Keratinocyte (primary cell): ENCODE measurements at regions not wholly inside any gene's neighbourhood (a gene's known extent, or its start where the extent isn't known, plus 50 kb on each side); places are given as distances from the start of the nearest gene placed in this dataset.

Source experiments
- DNase-seq: peaks from one replicate; pipeline ENCODE4 v3.0.0-alpha.2; 2011; ENCODE audit warnings: low read depth, missing footprints, low spot score
- FAIRE-seq: peaks from 2 replicates; lab custom pipeline; 2011; peaks lifted over from hg19 to GRCh38; lab: Jason Lieb, UNC
- H2AFZ ChIP-seq: 2 replicates; pipeline ENCODE4 v1.6.0; 2012; ENCODE audit warnings: low read length, control low read depth, inconsistent platforms; ENCODE audit not compliant: control insufficient read depth
- H3K27ac ChIP-seq: 2 replicates; pipeline ENCODE4 v1.5.1; 2011; ENCODE audit warnings: low read length; ENCODE audit not compliant: control insufficient read depth, insufficient read depth
- H3K27me3 ChIP-seq: 3 replicates; pipeline ENCODE4 v1.6.0; 2011; ENCODE audit warnings: low read length; ENCODE audit not compliant: control insufficient read depth, insufficient read depth; ENCODE audit errors: extremely low read depth
- H3K36me3 ChIP-seq, 2 experiments: 2 replicates in 1 of 2; 3 replicates in 1 of 2; pipeline ENCODE4 v1.5.1; 2011; ENCODE audit warnings: low read length in 2 of 2, mild to moderate bottlenecking in 1 of 2; ENCODE audit not compliant: control insufficient read depth in 2 of 2, insufficient read depth in 2 of 2; ENCODE audit errors: extremely low read depth in 1 of 2
- H3K4me1 ChIP-seq: 3 replicates; pipeline ENCODE4 v1.5.1; 2011; ENCODE audit warnings: low read length; ENCODE audit not compliant: control insufficient read depth, insufficient read depth; ENCODE audit errors: extremely low read depth
- H3K4me2 ChIP-seq: 3 replicates; pipeline ENCODE4 v1.6.0; 2011; ENCODE audit warnings: low read depth, low read length; ENCODE audit not compliant: control insufficient read depth, insufficient read depth; ENCODE audit errors: extremely low read depth
- H3K4me3 ChIP-seq, 3 experiments: fragments of 200-600 bp in 1 of 3; sonication (generic) in 1 of 3; 2 replicates in 2 of 3; 3 replicates in 1 of 3; pipeline ENCODE4 v1.5.1; 2011 to 2016; ENCODE audit warnings: low read length in 3 of 3, mild to moderate bottlenecking in 3 of 3, control low read depth in 2 of 3, inconsistent platforms in 1 of 3, low read depth in 1 of 3, mixed read lengths in 1 of 3, mixed run types in 1 of 3, moderate library complexity in 1 of 3; ENCODE audit not compliant: control insufficient read depth in 2 of 3, insufficient read depth in 2 of 3; ENCODE audit errors: extremely low read depth in 1 of 3
- H3K79me2 ChIP-seq: 2 replicates; pipeline ENCODE4 v1.6.0; 2012; ENCODE audit warnings: low read length; ENCODE audit not compliant: control insufficient read depth, insufficient read depth
- H3K9ac ChIP-seq: 3 replicates; pipeline ENCODE4 v1.6.0; 2011; ENCODE audit warnings: low read length; ENCODE audit not compliant: control insufficient read depth, insufficient read depth; ENCODE audit errors: extremely low read depth
- H3K9me1 ChIP-seq: 3 replicates; pipeline ENCODE4 v1.6.0; 2011; ENCODE audit warnings: low read length; ENCODE audit not compliant: control insufficient read depth, insufficient read depth; ENCODE audit errors: extremely low read depth
- H3K9me3 ChIP-seq: 2 replicates; pipeline ENCODE4 v1.5.1; 2012; ENCODE audit warnings: low read depth, low read length; ENCODE audit not compliant: control insufficient read depth
- H4K20me1 ChIP-seq: 3 replicates; pipeline ENCODE4 v1.6.0; 2011; ENCODE audit warnings: low read length; ENCODE audit not compliant: control insufficient read depth, insufficient read depth; ENCODE audit errors: extremely low read depth
- CTCF ChIP-seq, 3 experiments: IDR thresholded peaks in 1 of 3; conservative IDR thresholded peaks in 1 of 3; optimal IDR thresholded peaks in 1 of 3; 2 replicates in 2 of 3; 3 replicates in 1 of 3; pipeline versions ENCODE3 to v1.5.1; 2011; ENCODE audit warnings: low read length in 3 of 3, mild to moderate bottlenecking in 3 of 3, moderate library complexity in 2 of 3, control low read depth in 1 of 3, inconsistent platforms in 1 of 3; ENCODE audit not compliant: insufficient read depth in 2 of 3; ENCODE audit errors: extremely low read depth in 1 of 3
- EZH2 ChIP-seq: IDR thresholded peaks from one replicate; pipeline ENCODE4 v1.6.1; 2012; ENCODE audit warnings: inconsistent platforms, mild to moderate bottlenecking, low read length, moderate library complexity
- dilution Hi-C: fragments of 300-500 bp; cut with MboI; formaldehyde crosslinking; loops from one replicate; pipeline ENCODE4 v1.7.0; 2020; ENCODE audit warnings: low sequenced_read_pairs; ENCODE audit not compliant: extremely low pct_ligation_motif_present

DNA sequence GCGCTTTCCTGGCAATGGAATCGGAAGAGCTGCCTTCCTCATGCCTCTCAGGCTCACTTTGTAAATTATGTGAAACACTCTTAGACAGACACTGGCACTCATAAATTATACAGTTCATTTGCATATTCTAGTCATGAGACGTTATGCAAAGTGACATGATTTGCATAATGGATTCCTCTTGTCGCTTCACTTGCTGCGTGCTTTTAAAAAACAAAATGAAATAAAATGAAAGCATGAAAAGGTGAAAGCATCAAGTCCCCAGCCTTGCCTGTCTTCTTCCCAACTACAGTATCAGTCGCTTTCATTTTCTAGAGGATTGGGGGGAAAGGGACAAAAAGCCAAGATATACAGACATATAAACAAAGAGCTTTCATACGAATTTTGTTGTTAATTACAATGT is 252.8 kb upstream of the PMFBP1 start:
- dilution Hi-C loops, result no loop called here
- DNase-seq (no peak), FAIRE-seq (no peak)
- no peak overlapping the region for H2AFZ ChIP-seq
- no peaks in the 10 kb centered on the region for H3K4me1 ChIP-seq
- H4K20me1 ChIP-seq, result no peaks in the 10 kb centered on the region
- no peak overlapping the region for H3K4me2 ChIP-seq
- no peak overlapping the region for H3K4me3 ChIP-seq
- H3K79me2 ChIP-seq, result no peaks in the 10 kb centered on the region
- H3K36me3 ChIP-seq, result no peaks in the 10 kb centered on the region
- H3K9ac ChIP-seq, result no peak overlapping the region
- no peaks in the 10 kb centered on the region for H3K27me3 ChIP-seq
- no peaks in the 10 kb centered on the region for H3K9me3 ChIP-seq
- TF ChIP-seq EZH2 (no peak), CTCF (optimal IDR thresholded peaks at IDR 0.05 in 1 of 3, IDR thresholded peaks at IDR 0.05 in 1 of 3, conservative IDR thresholded peaks at IDR 0.05 in 1 of 3; ENCODE audit: extremely low read depth in 1 of 3, insufficient read depth in 2 of 3, low read length in 3 of 3) (no peak)
- no peak overlapping the region for H3K27ac ChIP-seq
- H3K9me1 ChIP-seq, result no peaks in the 10 kb centered on the region

DNA sequence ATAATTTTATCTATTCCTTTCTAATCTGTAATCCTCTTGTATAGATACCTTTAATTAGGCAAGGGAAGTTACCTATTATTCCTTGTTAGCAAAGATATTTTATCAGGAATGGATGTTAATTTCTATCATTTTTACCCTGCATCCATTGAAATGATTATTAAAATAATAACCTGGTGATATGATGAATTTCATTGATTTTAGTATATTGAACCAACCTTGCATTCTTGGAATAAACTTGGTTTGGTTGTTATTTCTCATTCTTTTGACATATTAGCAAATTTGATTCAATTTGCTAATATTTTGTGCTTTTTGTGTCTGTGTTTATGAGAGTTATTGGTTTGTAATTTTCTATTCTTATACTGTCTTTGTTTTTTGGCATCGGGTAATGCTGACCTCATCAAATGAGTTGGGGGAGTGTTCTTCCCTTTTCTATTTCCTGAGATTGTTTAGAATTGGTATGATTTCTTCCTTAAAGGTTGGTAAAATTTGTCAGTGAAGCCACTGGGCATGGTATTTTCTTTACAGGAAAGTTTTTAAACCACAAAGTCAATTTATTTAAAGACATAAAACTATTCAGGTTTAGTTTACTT is 250.4 kb upstream of the PMFBP1 start:
- no peak for DNase-seq
- no peak overlapping the region for H3K9ac ChIP-seq
- no peak overlapping the region for H3K27ac ChIP-seq
- H3K79me2 ChIP-seq, result no peaks in the 10 kb centered on the region
- no peak overlapping the region for H2AFZ ChIP-seq
- TF ChIP-seq EZH2 (no peak), CTCF (optimal IDR thresholded peaks at IDR 0.05 in 1 of 3, IDR thresholded peaks at IDR 0.05 in 1 of 3, conservative IDR thresholded peaks at IDR 0.05 in 1 of 3; ENCODE audit: extremely low read depth in 1 of 3, insufficient read depth in 2 of 3, low read length in 3 of 3) (no peak)
- dilution Hi-C loops, result no loop called here
- no peak overlapping the region for H3K4me3 ChIP-seq
- no peaks in the 10 kb centered on the region for H3K9me1 ChIP-seq
- H3K27me3 ChIP-seq, result no peaks in the 10 kb centered on the region
- no peaks in the 10 kb centered on the region for H3K36me3 ChIP-seq
- no peak overlapping the region for H3K4me2 ChIP-seq
- no peaks in the 10 kb centered on the region for H3K9me3 ChIP-seq
- FAIRE-seq, result no peak
- no peaks in the 10 kb centered on the region for H3K4me1 ChIP-seq
- no peaks in the 10 kb centered on the region for H4K20me1 ChIP-seq
